H1 (cell line): ENCODE measurements at regions not wholly inside any gene's neighbourhood (a gene's known extent, or its start where the extent isn't known, plus 50 kb on each side); places are given as distances from the start of the nearest gene placed in this dataset.

ENCODE experiments used
- CTCF ChIA-PET: fragments of 300-600 bp; sonication (Branson Sonifier 250); formaldehyde crosslinking; loops from one replicate; lab custom pipeline; 2021; ENCODE audit not compliant: partially characterized antibody; lab: Charles Lee
- POLR2A ChIA-PET: fragments of 300-600 bp; sonication (Branson Sonifier 250); formaldehyde crosslinking; loops from one replicate; lab custom pipeline; 2021; ENCODE audit warnings: inconsistent platforms; ENCODE audit not compliant: partially characterized antibody; lab: Charles Lee
- DNase-seq, 2 experiments: peaks; one replicate each; pipeline versions ENCODE4 v3.0.0 to v3.0.0-alpha.2; 2010 to 2022; ENCODE audit warnings: low spot score in 2 of 2, low read depth in 1 of 2, mixed read lengths in 1 of 2
- FAIRE-seq: peaks from 2 replicates; lab custom pipeline; 2011; peaks lifted over from hg19 to GRCh38; lab: Jason Lieb, UNC
- H2AFZ ChIP-seq: 2 replicates; pipeline ENCODE4 v1.8.1; 2012; ENCODE audit warnings: low read length, inconsistent platforms
- H2AK5ac ChIP-seq: 2 replicates; pipeline ENCODE4 v1.6.1; 2013; ENCODE audit warnings: low read depth, low read length
- H2BK120ac ChIP-seq: replicated peaks from 2 replicates; pipeline ENCODE3; 2013; ENCODE audit warnings: low read depth, low read length, inconsistent platforms
- H2BK12ac ChIP-seq: 2 replicates; pipeline ENCODE4 v1.6.1; 2013; ENCODE audit warnings: low read depth, low read length
- H2BK15ac ChIP-seq: 2 replicates; pipeline ENCODE4 v1.6.1; 2013; ENCODE audit warnings: low read length
- H2BK20ac ChIP-seq: 2 replicates; pipeline ENCODE4 v1.6.1; 2013; ENCODE audit warnings: low read length
- H2BK5ac ChIP-seq: 2 replicates; pipeline ENCODE4 v1.6.1; 2013; ENCODE audit warnings: low read depth, low read length
- H3K14ac ChIP-seq: 2 replicates; pipeline ENCODE4 v1.6.1; 2013; ENCODE audit warnings: inconsistent platforms; ENCODE audit not compliant: insufficient read length
- H3K18ac ChIP-seq: 2 replicates; pipeline ENCODE4 v1.6.1; 2013; ENCODE audit warnings: low read length; ENCODE audit errors: extremely low read depth
- H3K23ac ChIP-seq: 2 replicates; pipeline ENCODE4 v1.6.1; 2013; ENCODE audit warnings: inconsistent platforms; ENCODE audit not compliant: insufficient read length
- H3K23me2 ChIP-seq: 2 replicates; pipeline ENCODE4 v1.6.1; 2013; ENCODE audit warnings: low read depth, low read length
- H3K27ac ChIP-seq: 2 replicates; pipeline ENCODE4 v1.6.1; 2011; ENCODE audit warnings: low read depth, low read length, inconsistent platforms
- H3K27me3 ChIP-seq, 4 experiments: replicated peaks in 1 of 4; 1 replicate in 1 of 4; 2 replicates in 3 of 4; pipeline versions ENCODE4 v1.6.1 to v1.8.1; 2011 to 2013; ENCODE audit warnings: low read length in 3 of 4, mild to moderate bottlenecking in 3 of 4, inconsistent platforms in 2 of 4, mixed read lengths in 2 of 4, moderate library complexity in 1 of 4; ENCODE audit not compliant: control insufficient read depth in 3 of 4, insufficient read depth in 3 of 4; ENCODE audit errors: extremely low read depth in 1 of 4
- H3K36me3 ChIP-seq, 4 experiments: 2 replicates each; pipeline versions ENCODE4 v1.6.1 to v1.8.1; 2011 to 2013; ENCODE audit warnings: mild to moderate bottlenecking in 4 of 4, low read length in 3 of 4, moderate library complexity in 2 of 4, control low read depth in 1 of 4, inconsistent platforms in 1 of 4; ENCODE audit not compliant: insufficient read depth in 4 of 4, control insufficient read depth in 2 of 4
- H3K4ac ChIP-seq: replicated peaks from 2 replicates; pipeline ENCODE3; 2013; ENCODE audit warnings: low read length, low read depth, mixed read lengths, inconsistent platforms; ENCODE audit not compliant: insufficient read length
- H3K4me1 ChIP-seq, 4 experiments: replicated peaks in 1 of 4; 1 replicate in 1 of 4; 2 replicates in 3 of 4; pipeline versions ENCODE4 v1.6.1 to v1.8.1; 2011 to 2013; ENCODE audit warnings: low read length in 3 of 4, inconsistent platforms in 2 of 4, mixed read lengths in 1 of 4; ENCODE audit not compliant: insufficient read depth in 4 of 4, control insufficient read depth in 3 of 4
- H3K4me2 ChIP-seq, 2 experiments: 2 replicates each; pipeline versions ENCODE4 v1.6.1 to v1.8.1; 2011 to 2013; ENCODE audit warnings: low read depth in 2 of 2, low read length in 2 of 2, control low read depth in 1 of 2, inconsistent platforms in 1 of 2, mild to moderate bottlenecking in 1 of 2; ENCODE audit not compliant: insufficient read depth in 1 of 2
- H3K4me3 ChIP-seq, 4 experiments: fragments of 200-600, 300-600 bp in 1 of 4; sonication (generic), shearing (Covaris generic), sonication (Bioruptor Twin) in 1 of 4; 2 replicates each; pipeline versions ENCODE4 v1.5.1 to v1.8.1; 2011 to 2016; ENCODE audit warnings: low read length in 4 of 4, low read depth in 3 of 4, control low read depth in 2 of 4, inconsistent platforms in 2 of 4, mild to moderate bottlenecking in 2 of 4, mixed read lengths in 1 of 4, moderate library complexity in 1 of 4; ENCODE audit not compliant: insufficient read depth in 2 of 4; ENCODE audit errors: extremely low read depth in 1 of 4
- H3K56ac ChIP-seq: replicated peaks from 2 replicates; pipeline ENCODE3; 2013; ENCODE audit warnings: low read depth, mild to moderate bottlenecking, mixed read lengths, low read length, inconsistent platforms; ENCODE audit not compliant: insufficient read length
- H3K79me1 ChIP-seq: 2 replicates; pipeline ENCODE4 v1.6.1; 2013; ENCODE audit warnings: low read depth, low read length, control low read depth
- H3K79me2 ChIP-seq, 2 experiments: 2 replicates each; pipeline versions ENCODE4 v1.6.1 to v1.8.1; 2012 to 2013; ENCODE audit warnings: low read length in 2 of 2, mild to moderate bottlenecking in 2 of 2, inconsistent platforms in 1 of 2; ENCODE audit not compliant: insufficient read depth in 2 of 2, control insufficient read depth in 1 of 2
- H3K9ac ChIP-seq, 4 experiments: replicated peaks in 1 of 4; 1 replicate in 1 of 4; 2 replicates in 3 of 4; pipeline versions ENCODE4 v1.6.1 to v1.8.1; 2011 to 2013; ENCODE audit warnings: low read depth in 3 of 4, low read length in 3 of 4, control low read depth in 2 of 4, mild to moderate bottlenecking in 2 of 4, moderate library complexity in 2 of 4, inconsistent platforms in 1 of 4; ENCODE audit errors: extremely low read depth in 1 of 4
- H3K9me3 ChIP-seq, 2 experiments: 2 replicates each; pipeline versions ENCODE4 v1.6.1 to v1.8.1; 2012 to 2013; ENCODE audit warnings: mild to moderate bottlenecking in 2 of 2, moderate library complexity in 2 of 2, control low read depth in 1 of 2, inconsistent platforms in 1 of 2, low read depth in 1 of 2, low read length in 1 of 2, mixed read lengths in 1 of 2; ENCODE audit not compliant: insufficient read depth in 2 of 2
- H4K20me1 ChIP-seq, 2 experiments: replicated peaks in 1 of 2; 2 replicates each; pipeline versions ENCODE3 to v1.8.1; 2011 to 2013; ENCODE audit warnings: inconsistent platforms in 2 of 2, low read length in 2 of 2, mild to moderate bottlenecking in 1 of 2; ENCODE audit not compliant: insufficient read depth in 2 of 2, control insufficient read depth in 1 of 2
- H4K5ac ChIP-seq: 2 replicates; pipeline ENCODE4 v1.6.1; 2013; ENCODE audit warnings: low read length, low read depth, mixed read lengths, inconsistent platforms; ENCODE audit not compliant: insufficient read length
- H4K8ac ChIP-seq: 2 replicates; pipeline ENCODE4 v1.8.0; 2013; ENCODE audit warnings: mild to moderate bottlenecking, moderate library complexity, low read length, inconsistent platforms; ENCODE audit not compliant: insufficient read depth; ENCODE audit errors: extremely low read depth
- H4K91ac ChIP-seq: replicated peaks from 2 replicates; pipeline ENCODE3; 2013; ENCODE audit warnings: low read length, mixed read lengths, inconsistent platforms; ENCODE audit not compliant: insufficient read length
- CHD1 ChIP-seq: IDR thresholded peaks from 2 replicates; pipeline ENCODE4 v1.6.1; 2012; ENCODE audit warnings: low read depth, low read length, improper control_type of control experiment
- CTBP2 ChIP-seq: IDR thresholded peaks from 2 replicates; pipeline ENCODE4 v1.7.0; 2011; ENCODE audit warnings: borderline replicate concordance, mild to moderate bottlenecking, moderate library complexity, mixed read lengths, low read length; ENCODE audit not compliant: insufficient read depth, insufficient read length
- MAX ChIP-seq: IDR thresholded peaks from 2 replicates; pipeline ENCODE4 v1.6.1; 2012; ENCODE audit warnings: inconsistent platforms
- RBBP5 ChIP-seq: IDR thresholded peaks from 2 replicates; pipeline ENCODE4 v1.7.1; 2012; ENCODE audit warnings: low read depth, mild to moderate bottlenecking, inconsistent platforms, low read length, moderate library complexity, borderline replicate concordance
- SIRT6 ChIP-seq: IDR thresholded peaks from one replicate; pipeline ENCODE4 v1.7.1; 2012; ENCODE audit warnings: low read length, inconsistent platforms
- SP4 ChIP-seq: IDR thresholded peaks from 2 replicates; pipeline ENCODE4 v1.6.1; 2012; ENCODE audit warnings: low read length, inconsistent platforms
- TBP ChIP-seq: IDR thresholded peaks from 2 replicates; pipeline ENCODE4 v1.6.1; 2011; ENCODE audit warnings: low read depth, low read length, improper control_type of control experiment
- TCF12 ChIP-seq: IDR thresholded peaks from 2 replicates; pipeline ENCODE4 v1.6.1; 2011; ENCODE audit warnings: low read depth, mild to moderate bottlenecking, low read length
- TEAD4 ChIP-seq: IDR thresholded peaks from 2 replicates; pipeline ENCODE4 v1.6.1; 2012; ENCODE audit warnings: low read depth, low read length, inconsistent platforms, mixed read lengths
- WGBS, 2 experiments: shearing (Covaris generic) in 1 of 2; methylation state at CpG; one replicate each; pipeline versions ENCODE4 v1.1.6 to v1.1.7; 2013 to 2015; ENCODE audit warnings: low lambda C conversion rate in 2 of 2, mixed read lengths in 2 of 2, inconsistent platforms in 1 of 2, low coverage in 1 of 2, missing lambda C conversion rate in 1 of 2; ENCODE audit not compliant: insufficient replicate concordance in 2 of 2, insufficient coverage in 1 of 2, insufficient read length in 1 of 2; ENCODE audit errors: extremely low coverage in 1 of 2, missing lambda C conversion rate in 1 of 2; 5-methylcytosine and 5-hydroxymethylcytosine counted together
- TF ChIP-seq, protein P1 (sequence below), 3 experiments: IDR thresholded peaks; 1 replicate in 2 of 3; 2 replicates in 1 of 3; pipeline versions ENCODE4 v1.5.1 to v1.6.1; 2011; ENCODE audit warnings: low read length in 3 of 3, mild to moderate bottlenecking in 3 of 3, inconsistent platforms in 2 of 3, low read depth in 1 of 3, moderate library complexity in 1 of 3; ENCODE audit not compliant: insufficient read depth in 1 of 3; ENCODE audit errors: control extremely low read depth in 1 of 3
- TF ChIP-seq, protein P2 (sequence below): IDR thresholded peaks from 2 replicates; pipeline ENCODE4 v1.6.1; 2012; ENCODE audit warnings: low read length, inconsistent platforms

DNA sequence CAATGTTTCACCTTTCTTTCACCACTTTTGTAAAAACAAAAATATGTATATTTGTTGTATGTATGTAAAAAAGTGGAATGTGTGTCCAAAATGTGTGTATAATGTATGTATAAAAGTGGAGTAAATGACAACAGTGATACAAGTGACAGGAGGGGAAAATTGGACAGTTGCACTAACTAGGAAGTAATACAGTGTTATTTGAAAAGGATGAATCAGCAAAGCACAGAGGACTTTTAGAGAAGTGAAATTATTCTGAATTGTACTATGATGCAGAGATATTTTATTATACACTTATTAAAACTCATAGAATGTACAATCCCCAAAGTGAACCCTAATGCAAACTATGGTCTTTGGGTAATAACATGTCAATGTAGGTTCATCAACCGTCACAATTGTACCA, 331.3 kb upstream of the CNTNAP5 start:
- Histone ChIP-seq H2BK5ac (no peak overlapping the region), H3K4ac (no peak overlapping the region), H3K9ac (no peak overlapping the region), H3K18ac (no peak overlapping the region), H3K23me2 (no peaks in the 10 kb centered on the region), H3K23ac (no peak overlapping the region), H2BK12ac (no peak overlapping the region), H4K91ac (no peak overlapping the region), H2AFZ (no peak overlapping the region), H4K20me1 (no peaks in the 10 kb centered on the region), H4K5ac (no peak overlapping the region), H3K14ac (no peak overlapping the region), H3K27me3 (no peaks in the 10 kb centered on the region), H4K8ac (no peak overlapping the region), H3K4me2 (no peak overlapping the region), H3K27ac (no peak overlapping the region), H3K79me1 (no peaks in the 10 kb centered on the region), H2BK15ac (no peak overlapping the region), H3K4me1 (no peaks in the 10 kb centered on the region; a peak in 1 of 7 replicates), H3K9me3 (no peaks in the 10 kb centered on the region), H2BK120ac (no peak overlapping the region), H3K36me3 (no peaks in the 10 kb centered on the region), H2AK5ac (no peak overlapping the region), H3K56ac (no peak overlapping the region), H3K4me3 (no peak overlapping the region), H2BK20ac (no peak overlapping the region), H3K79me2 (no peaks in the 10 kb centered on the region)
- FAIRE-seq (no peak), DNase-seq (no peak)
- POLR2A ChIA-PET: no interaction called here
- WGBS, 2 experiments: 88% methylated on average over 1 of the region's 1 CpG; no CpG with 5 or more reads in 1 of the 2 experiments
- CTCF ChIA-PET: no interaction called here
- no peak for TF ChIP-seq TEAD4
- no peak for TF ChIP-seq MAX
- TF ChIP-seq TBP: no peak
- no peak for TF ChIP-seq SP4
- TF ChIP-seq RBBP5: no peak
- TF ChIP-seq TCF12: no peak
- TF ChIP-seq, protein P1, sequence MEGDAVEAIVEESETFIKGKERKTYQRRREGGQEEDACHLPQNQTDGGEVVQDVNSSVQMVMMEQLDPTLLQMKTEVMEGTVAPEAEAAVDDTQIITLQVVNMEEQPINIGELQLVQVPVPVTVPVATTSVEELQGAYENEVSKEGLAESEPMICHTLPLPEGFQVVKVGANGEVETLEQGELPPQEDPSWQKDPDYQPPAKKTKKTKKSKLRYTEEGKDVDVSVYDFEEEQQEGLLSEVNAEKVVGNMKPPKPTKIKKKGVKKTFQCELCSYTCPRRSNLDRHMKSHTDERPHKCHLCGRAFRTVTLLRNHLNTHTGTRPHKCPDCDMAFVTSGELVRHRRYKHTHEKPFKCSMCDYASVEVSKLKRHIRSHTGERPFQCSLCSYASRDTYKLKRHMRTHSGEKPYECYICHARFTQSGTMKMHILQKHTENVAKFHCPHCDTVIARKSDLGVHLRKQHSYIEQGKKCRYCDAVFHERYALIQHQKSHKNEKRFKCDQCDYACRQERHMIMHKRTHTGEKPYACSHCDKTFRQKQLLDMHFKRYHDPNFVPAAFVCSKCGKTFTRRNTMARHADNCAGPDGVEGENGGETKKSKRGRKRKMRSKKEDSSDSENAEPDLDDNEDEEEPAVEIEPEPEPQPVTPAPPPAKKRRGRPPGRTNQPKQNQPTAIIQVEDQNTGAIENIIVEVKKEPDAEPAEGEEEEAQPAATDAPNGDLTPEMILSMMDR (IDR thresholded peaks at IDR 0.05; ENCODE audit: control extremely low read depth in 1 of 3, insufficient read depth in 1 of 3, low read depth in 1 of 3, low read length in 3 of 3): no peak
- TF ChIP-seq CHD1: no peak
- TF ChIP-seq, protein P2, sequence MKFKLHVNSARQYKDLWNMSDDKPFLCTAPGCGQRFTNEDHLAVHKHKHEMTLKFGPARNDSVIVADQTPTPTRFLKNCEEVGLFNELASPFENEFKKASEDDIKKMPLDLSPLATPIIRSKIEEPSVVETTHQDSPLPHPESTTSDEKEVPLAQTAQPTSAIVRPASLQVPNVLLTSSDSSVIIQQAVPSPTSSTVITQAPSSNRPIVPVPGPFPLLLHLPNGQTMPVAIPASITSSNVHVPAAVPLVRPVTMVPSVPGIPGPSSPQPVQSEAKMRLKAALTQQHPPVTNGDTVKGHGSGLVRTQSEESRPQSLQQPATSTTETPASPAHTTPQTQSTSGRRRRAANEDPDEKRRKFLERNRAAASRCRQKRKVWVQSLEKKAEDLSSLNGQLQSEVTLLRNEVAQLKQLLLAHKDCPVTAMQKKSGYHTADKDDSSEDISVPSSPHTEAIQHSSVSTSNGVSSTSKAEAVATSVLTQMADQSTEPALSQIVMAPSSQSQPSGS: no peak
- TF ChIP-seq CTBP2: no peak
- no peak for TF ChIP-seq SIRT6
